H9 (cell line): ENCODE measurements at regions not wholly inside any gene's neighbourhood (a gene's known extent, or its start where the extent isn't known, plus 50 kb on each side); places are given as distances from the start of the nearest gene placed in this dataset.
"Not testable (repeated sequence)": the region's sequence is repeated elsewhere in the genome, so short reads cannot be mapped to it uniquely, and the experiment has no call there.

Source experiments
- DNase-seq: peaks from one replicate; pipeline ENCODE4 v3.0.0-alpha.2; 2017
- H2AFZ ChIP-seq: one replicate; pipeline ENCODE4 v1.6.1; 2013; ENCODE audit warnings: mild to moderate bottlenecking, low read length, control low read depth, moderate library complexity
- H2AK5ac ChIP-seq: 2 replicates; pipeline ENCODE4 v1.6.1; 2013; ENCODE audit warnings: low read length, control low read depth, mixed read lengths; ENCODE audit not compliant: insufficient read length
- H2BK120ac ChIP-seq: one replicate; pipeline ENCODE4 v1.6.1; 2013; ENCODE audit warnings: low read depth, mild to moderate bottlenecking, low read length, control low read depth, inconsistent platforms; ENCODE audit not compliant: poor library complexity, severe bottlenecking
- H2BK12ac ChIP-seq: 2 replicates; pipeline ENCODE4 v1.6.1; 2013; ENCODE audit warnings: low read length, control low read depth, mixed read lengths, low read depth; ENCODE audit not compliant: insufficient read length
- H2BK15ac ChIP-seq: 2 replicates; pipeline ENCODE4 v1.6.1; 2013; ENCODE audit warnings: low read depth, low read length, control low read depth
- H2BK20ac ChIP-seq: one replicate; pipeline ENCODE4 v1.6.1; 2013; ENCODE audit warnings: low read depth, mild to moderate bottlenecking, low read length, control low read depth, inconsistent platforms; ENCODE audit not compliant: poor library complexity, severe bottlenecking
- H2BK5ac ChIP-seq: 2 replicates; pipeline ENCODE4 v1.6.1; 2013; ENCODE audit warnings: low read length, control low read depth, mixed read lengths; ENCODE audit not compliant: insufficient read length
- H3K14ac ChIP-seq: 2 replicates; pipeline ENCODE4 v1.6.1; 2013; ENCODE audit warnings: low read length, control low read depth; ENCODE audit not compliant: insufficient read depth
- H3K18ac ChIP-seq: 2 replicates; pipeline ENCODE4 v1.6.1; 2013; ENCODE audit warnings: low read depth, mild to moderate bottlenecking, mixed read lengths, low read length, control low read depth; ENCODE audit not compliant: insufficient read length
- H3K23ac ChIP-seq: 2 replicates; pipeline ENCODE4 v1.6.1; 2013; ENCODE audit warnings: low read length, control low read depth, mixed read lengths, low read depth; ENCODE audit not compliant: insufficient read length
- H3K23me2 ChIP-seq: 2 replicates; pipeline ENCODE4 v1.6.1; 2013; ENCODE audit warnings: low read depth, mild to moderate bottlenecking, mixed read lengths, low read length, control low read depth; ENCODE audit not compliant: insufficient read length, poor library complexity, severe bottlenecking
- H3K27ac ChIP-seq: 2 replicates; pipeline ENCODE4 v1.5.1; 2013; ENCODE audit warnings: low read length, control low read depth, mixed read lengths, low read depth; ENCODE audit not compliant: insufficient read length
- H3K27me3 ChIP-seq: 2 replicates; pipeline ENCODE4 v1.6.1; 2013; ENCODE audit warnings: low read length, control low read depth, inconsistent platforms; ENCODE audit not compliant: insufficient read depth
- H3K4ac ChIP-seq: 2 replicates; pipeline ENCODE4 v1.6.1; 2013; ENCODE audit warnings: low read depth, mild to moderate bottlenecking, control low read depth, inconsistent platforms, low read length, moderate library complexity
- H3K4me1 ChIP-seq: 2 replicates; pipeline ENCODE4 v1.6.1; 2013; ENCODE audit warnings: low read length, control low read depth, inconsistent platforms; ENCODE audit not compliant: insufficient read depth
- H3K4me2 ChIP-seq: 2 replicates; pipeline ENCODE4 v1.6.1; 2013; ENCODE audit warnings: low read length, control low read depth, mixed read lengths; ENCODE audit not compliant: insufficient read length, insufficient read depth
- H3K56ac ChIP-seq: 2 replicates; pipeline ENCODE4 v1.6.1; 2013; ENCODE audit warnings: low read depth, mild to moderate bottlenecking, mixed read lengths, low read length, control low read depth; ENCODE audit not compliant: insufficient read length
- H3K79me1 ChIP-seq: 2 replicates; pipeline ENCODE4 v1.6.1; 2013; ENCODE audit warnings: low read depth, mild to moderate bottlenecking, moderate library complexity, low read length, control low read depth, inconsistent platforms; ENCODE audit not compliant: insufficient read depth, poor library complexity, severe bottlenecking
- H3K79me2 ChIP-seq: 2 replicates; pipeline ENCODE4 v1.6.1; 2013; ENCODE audit warnings: low read length, control low read depth, inconsistent platforms; ENCODE audit not compliant: insufficient read depth
- H3K9ac ChIP-seq: 2 replicates; pipeline ENCODE4 v1.6.1; 2013; ENCODE audit warnings: low read length, control low read depth, mixed read lengths; ENCODE audit not compliant: insufficient read length; ENCODE audit errors: extremely low read depth
- H3K9me3 ChIP-seq: one replicate; pipeline ENCODE4 v1.6.1; 2013; ENCODE audit warnings: low read depth, low read length, inconsistent platforms; ENCODE audit not compliant: control insufficient read depth
- H3T11ph ChIP-seq: one replicate; pipeline ENCODE4 v1.6.1; 2013; ENCODE audit warnings: mild to moderate bottlenecking, low read length, control low read depth, inconsistent platforms
- H4K20me1 ChIP-seq: one replicate; pipeline ENCODE4 v1.6.1; 2013; ENCODE audit not compliant: control insufficient read depth, insufficient read length, insufficient read depth
- H4K5ac ChIP-seq: 2 replicates; pipeline ENCODE4 v1.6.1; 2013; ENCODE audit warnings: low read depth, mild to moderate bottlenecking, mixed read lengths, low read length, control low read depth; ENCODE audit not compliant: insufficient read length
- H4K8ac ChIP-seq: replicated peaks from 2 replicates; pipeline ENCODE4 v1.6.1; 2013; ENCODE audit warnings: low read length, control low read depth, mixed read lengths, low read depth; ENCODE audit not compliant: insufficient read length
- H4K91ac ChIP-seq: 2 replicates; pipeline ENCODE4 v1.6.1; 2013; ENCODE audit warnings: low read depth, mild to moderate bottlenecking, moderate library complexity, mixed read lengths, low read length, control low read depth; ENCODE audit not compliant: insufficient read length
- H3K27ac Mint-ChIP-seq, 3 experiments: 2 replicates in 2 of 3; 3 replicates in 1 of 3; pipeline ENCODE4 v1.8.0; 2020 to 2021; ENCODE audit warnings: mixed read lengths in 3 of 3, mild to moderate bottlenecking in 1 of 3, moderate library complexity in 1 of 3
- H3K27me3 Mint-ChIP-seq: 2 replicates; pipeline ENCODE4 v1.8.0; 2021; ENCODE audit warnings: low read depth, mild to moderate bottlenecking, moderate library complexity, mixed read lengths
- H3K36me3 Mint-ChIP-seq, 3 experiments: 2 replicates in 2 of 3; 3 replicates in 1 of 3; pipeline ENCODE4 v1.8.0; 2020 to 2021; ENCODE audit warnings: low read depth in 3 of 3, mixed read lengths in 3 of 3; ENCODE audit not compliant: insufficient read depth in 1 of 3
- H3K4me1 Mint-ChIP-seq, 2 experiments: 2 replicates each; pipeline ENCODE4 v1.8.0; 2020; ENCODE audit warnings: mixed read lengths in 2 of 2
- H3K4me3 Mint-ChIP-seq, 2 experiments: 2 replicates in 1 of 2; 3 replicates in 1 of 2; pipeline ENCODE4 v1.8.0; 2020 to 2021; ENCODE audit warnings: mild to moderate bottlenecking in 2 of 2, mixed read lengths in 2 of 2, moderate library complexity in 1 of 2
- H3K9me3 Mint-ChIP-seq, 2 experiments: 2 replicates in 1 of 2; 3 replicates in 1 of 2; pipeline ENCODE4 v1.8.0; 2020; ENCODE audit warnings: mild to moderate bottlenecking in 2 of 2, mixed read lengths in 2 of 2, moderate library complexity in 1 of 2
- CTCF ChIP-seq: fragments of 200-600 bp; sonication (generic); conservative IDR thresholded peaks from 3 replicates; pipeline ENCODE4 v1.8.0; 2021; ENCODE audit warnings: antibody characterized with exemption, mild to moderate bottlenecking
- WGBS: extraction: QIAGEN DNeasy Blood & Tissue Kit; methylation state at CpG from one replicate; pipeline ENCODE4 v1.1.7; 2013; ENCODE audit warnings: missing lambda C conversion rate, low lambda C conversion rate, mixed read lengths; ENCODE audit not compliant: insufficient read length; ENCODE audit errors: extremely low coverage; 5-methylcytosine and 5-hydroxymethylcytosine counted together

DNA sequence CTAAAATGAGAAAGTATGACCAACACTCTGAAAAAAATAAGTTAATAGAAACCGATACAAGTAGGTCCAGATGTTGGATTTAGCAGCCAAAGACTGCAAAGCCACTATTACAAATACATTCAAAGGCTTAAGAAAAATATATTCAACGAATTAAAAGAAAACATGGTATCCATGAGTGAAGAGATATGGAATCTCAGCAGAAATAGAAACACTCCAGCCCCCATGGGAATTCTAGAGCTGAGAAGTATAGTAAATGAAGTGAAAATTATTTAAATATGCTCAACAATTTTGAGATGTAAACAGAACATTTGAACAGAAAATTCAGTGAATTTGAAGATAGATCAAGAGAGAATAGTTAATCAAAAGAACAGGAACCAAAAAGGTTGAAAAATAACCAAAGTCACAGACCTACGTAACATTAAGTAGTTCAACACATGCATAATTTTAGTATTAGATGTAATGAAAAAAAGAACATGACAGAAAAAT is 72.0 kb upstream of the WIPF3 start:
- Mint-ChIP-seq H3K27ac (no peak overlapping the region), H3K27me3 (peaks cover 17% of the 10 kb centered on the region), H3K4me3 (no peak overlapping the region), H3K36me3 (no peaks in the 10 kb centered on the region), H3K4me1 (no peaks in the 10 kb centered on the region), H3K9me3 (no peaks in the 10 kb centered on the region)
- H3K4me2 ChIP-seq, result no peak overlapping the region
- H2BK120ac ChIP-seq, result no peak overlapping the region
- no peaks in the 10 kb centered on the region for H3K4me1 ChIP-seq
- no peak overlapping the region for H3K4ac ChIP-seq
- TF ChIP-seq CTCF, result no peak
- H3K18ac ChIP-seq, result no peak overlapping the region
- H4K5ac ChIP-seq, result no peak overlapping the region
- WGBS, result no CpG with 5 or more reads among the region's 3 CpGs
- no peak overlapping the region for H3K23ac ChIP-seq
- H2AFZ ChIP-seq, result no peak overlapping the region
- H2BK15ac ChIP-seq, result no peak overlapping the region
- no peak for DNase-seq
- no peaks in the 10 kb centered on the region for H3K27me3 ChIP-seq
- no peaks in the 10 kb centered on the region for H3K79me1 ChIP-seq
- no peak overlapping the region for H2BK5ac ChIP-seq
- H2AK5ac ChIP-seq, result no peak overlapping the region
- H3K23me2 ChIP-seq, result no peaks in the 10 kb centered on the region
- no peak overlapping the region for H3T11ph ChIP-seq
- no peak overlapping the region for H3K56ac ChIP-seq
- H4K91ac ChIP-seq, result no peak overlapping the region
- no peak overlapping the region for H2BK20ac ChIP-seq
- no peak overlapping the region for H3K9ac ChIP-seq
- H4K20me1 ChIP-seq, result no peaks in the 10 kb centered on the region
- H3K27ac ChIP-seq, result no peak overlapping the region
- no peak overlapping the region for H3K14ac ChIP-seq
- H2BK12ac ChIP-seq, result no peak overlapping the region
- H3K9me3 ChIP-seq, result no peaks in the 10 kb centered on the region
- H4K8ac ChIP-seq, result no peak overlapping the region
- no peaks in the 10 kb centered on the region for H3K79me2 ChIP-seq

DNA sequence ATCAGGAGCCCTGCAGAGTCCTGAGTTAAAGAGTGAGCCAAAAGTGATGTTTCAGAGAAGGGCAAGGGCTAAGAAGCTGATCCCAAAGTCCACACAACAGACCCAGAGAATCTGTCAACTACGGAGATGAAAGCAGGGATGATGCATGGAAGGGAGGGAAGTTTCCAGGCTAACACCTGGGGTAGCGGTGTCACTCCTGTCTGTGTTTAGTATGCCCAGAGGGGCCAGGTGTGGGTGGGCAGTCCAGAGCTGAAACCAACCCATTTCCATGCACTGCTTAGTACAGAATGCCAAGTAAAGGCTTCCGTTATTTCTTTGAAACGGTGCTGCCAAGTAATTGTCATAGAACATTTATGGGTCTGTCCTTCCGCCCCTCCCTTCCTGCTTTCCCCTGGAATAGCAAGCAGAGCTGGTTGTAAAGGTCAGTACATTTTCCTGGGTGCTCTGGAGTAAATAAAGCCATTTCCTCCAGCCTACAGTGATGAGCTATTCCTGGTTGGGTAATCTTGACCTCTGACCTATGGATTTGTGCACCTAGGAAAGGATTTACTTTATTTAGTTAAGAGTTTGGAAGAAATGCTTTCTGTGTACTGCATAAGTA is 58.6 kb upstream of the WIPF3 start:
- not testable (repeated sequence) for H3K27me3 ChIP-seq, H3K9ac ChIP-seq, H2BK5ac ChIP-seq, H4K91ac ChIP-seq, H3K36me3 Mint-ChIP-seq, DNase-seq, H3K18ac ChIP-seq, H2BK120ac ChIP-seq, H3K4ac ChIP-seq, H3K9me3 Mint-ChIP-seq, H3K14ac ChIP-seq, H3K27ac Mint-ChIP-seq, H3K27ac ChIP-seq, H4K20me1 ChIP-seq, H4K5ac ChIP-seq, H2BK12ac ChIP-seq, H3K23me2 ChIP-seq, H3K56ac ChIP-seq, H3K4me1 Mint-ChIP-seq, H2AFZ ChIP-seq, H3T11ph ChIP-seq, H3K79me1 ChIP-seq, H3K4me3 Mint-ChIP-seq, H3K9me3 ChIP-seq, H3K27me3 Mint-ChIP-seq, H3K79me2 ChIP-seq, H2BK15ac ChIP-seq, H2AK5ac ChIP-seq, H3K4me2 ChIP-seq, H2BK20ac ChIP-seq, H3K4me1 ChIP-seq, H3K23ac ChIP-seq, H4K8ac ChIP-seq
- WGBS, result no CpG with 5 or more reads among the region's 5 CpGs
